Subcutaneous abdominal adipose tissue (tissue), 5 donors: ENCODE measurements at regions not wholly inside any gene's neighbourhood (a gene's known extent, or its start where the extent isn't known, plus 50 kb on each side); places are given as distances from the start of the nearest gene placed in this dataset.

Experiments used
- H3K27ac ChIP-seq: one replicate; pipeline ENCODE4 v1.7.0; 2013; ENCODE audit warnings: low read depth, mild to moderate bottlenecking, inconsistent platforms, low read length, moderate library complexity
- H3K27me3 ChIP-seq, 5 donors: one replicate each; pipeline ENCODE4 v1.7.0; 2013; ENCODE audit warnings: low read length in 5 of 5, inconsistent platforms in 1 of 5; ENCODE audit not compliant: control insufficient read depth in 5 of 5, insufficient read depth in 4 of 5
- H3K36me3 ChIP-seq, 5 donors: one replicate each; pipeline ENCODE4 v1.7.0; 2013; ENCODE audit warnings: low read length in 5 of 5; ENCODE audit not compliant: control insufficient read depth in 5 of 5, insufficient read depth in 5 of 5
- H3K4me1 ChIP-seq, 5 donors: one replicate each; pipeline ENCODE4 v1.7.0; 2013; ENCODE audit warnings: low read length in 5 of 5, mild to moderate bottlenecking in 3 of 5, moderate library complexity in 1 of 5; ENCODE audit not compliant: control insufficient read depth in 5 of 5, insufficient read depth in 5 of 5
- H3K4me3 ChIP-seq, 5 donors: one replicate each; pipeline ENCODE4 v1.7.0; 2013; ENCODE audit warnings: low read length in 5 of 5, low read depth in 1 of 5
- H3K9ac ChIP-seq, 5 donors: one replicate each; pipeline ENCODE4 v1.7.0; 2013; ENCODE audit warnings: low read length in 5 of 5, mild to moderate bottlenecking in 4 of 5, moderate library complexity in 3 of 5
- H3K9me3 ChIP-seq, 5 donors: one replicate each; pipeline ENCODE4 v1.7.0; 2013; ENCODE audit warnings: low read length in 5 of 5; ENCODE audit not compliant: control insufficient read depth in 5 of 5
- donor health status: healthy.
- donor health status: healthy.
- donor health status: healthy.
- donor health status: healthy.
- donor health status: healthy.

- Histone ChIP-seq H3K4me3 (no peak overlapping the region), H3K36me3 (no peaks in the 10 kb centered on the region), H3K27me3 (no peaks in the 10 kb centered on the region), H3K9ac (no peak overlapping the region), H3K27ac (no peak overlapping the region), H3K4me1 (peaks cover 0 to 22% (median 4%) of the 10 kb centered on the region in 5 donors), H3K9me3 (no peaks in the 10 kb centered on the region)
Observed at GRCh38 chr2:212904646-212905045, 246.8 kb downstream of the IKZF2 start.

- Histone ChIP-seq H3K4me3 (no peak overlapping the region), H3K4me1 (peaks cover 0 to 19% (median 4%) of the 10 kb centered on the region in 5 donors), H3K9ac (no peak overlapping the region), H3K36me3 (no peaks in the 10 kb centered on the region), H3K27ac (no peak overlapping the region), H3K9me3 (no peaks in the 10 kb centered on the region), H3K27me3 (no peaks in the 10 kb centered on the region)
Observed at GRCh38 chr2:212903413-212903812, 248.0 kb downstream of the IKZF2 start.

GRCh38 chr2:212902421-212902820, 249.0 kb downstream of the IKZF2 start:
- H3K9me3 ChIP-seq, result no peaks in the 10 kb centered on the region
- H3K27ac ChIP-seq, result no peak overlapping the region
- no peak overlapping the region for H3K4me3 ChIP-seq
- no peaks in the 10 kb centered on the region for H3K27me3 ChIP-seq
- no peak overlapping the region for H3K9ac ChIP-seq
- peaks cover 0 to 13% (median 4%) of the 10 kb centered on the region in 5 donors for H3K4me1 ChIP-seq
- no peaks in the 10 kb centered on the region for H3K36me3 ChIP-seq

- H3K27me3 ChIP-seq, result no peaks in the 10 kb centered on the region
- no peaks in the 10 kb centered on the region for H3K36me3 ChIP-seq
- H3K9me3 ChIP-seq, result no peaks in the 10 kb centered on the region
- H3K27ac ChIP-seq, result no peak overlapping the region
- H3K4me1 ChIP-seq, result peaks cover 0 to 11% (median 4%) of the 10 kb centered on the region in 5 donors
- H3K4me3 ChIP-seq, result no peak overlapping the region
- no peak overlapping the region for H3K9ac ChIP-seq
Observed at GRCh38 chr2:212901604-212902275, 249.7 kb downstream of the IKZF2 start.

GRCh38 chr2:212900715-212901114, 250.7 kb downstream of the IKZF2 start:
- Histone ChIP-seq H3K27ac (no peak overlapping the region), H3K4me1 (peaks cover 0 to 11% (median 3%) of the 10 kb centered on the region in 5 donors), H3K9ac (no peak overlapping the region), H3K27me3 (no peaks in the 10 kb centered on the region), H3K36me3 (no peaks in the 10 kb centered on the region), H3K9me3 (no peaks in the 10 kb centered on the region), H3K4me3 (no peak overlapping the region)

- H3K27ac ChIP-seq, result no peak overlapping the region
- no peak overlapping the region for H3K9ac ChIP-seq
- no peaks in the 10 kb centered on the region for H3K36me3 ChIP-seq
- no peaks in the 10 kb centered on the region for H3K9me3 ChIP-seq
- H3K4me3 ChIP-seq, result no peak overlapping the region
- H3K27me3 ChIP-seq, result no peaks in the 10 kb centered on the region
- H3K4me1 ChIP-seq, result peaks cover 0 to 11% (median 0%) of the 10 kb centered on the region in 5 donors
Observed at GRCh38 chr2:212898011-212898410, 253.4 kb downstream of the IKZF2 start.

- no peak overlapping the region for H3K9ac ChIP-seq
- no peaks in the 10 kb centered on the region for H3K36me3 ChIP-seq
- no peak overlapping the region for H3K27ac ChIP-seq
- no peaks in the 10 kb centered on the region for H3K9me3 ChIP-seq
- H3K4me3 ChIP-seq, result no peak overlapping the region
- H3K4me1 ChIP-seq, result peaks cover 0 to 11% (median 0%) of the 10 kb centered on the region in 5 donors
- no peaks in the 10 kb centered on the region for H3K27me3 ChIP-seq
Observed at GRCh38 chr2:212897296-212897695, 254.1 kb downstream of the IKZF2 start.

GRCh38 chr2:212894026-212894425, 257.4 kb downstream of the IKZF2 start:
- Histone ChIP-seq H3K4me1 (peaks cover 0 to 8% (median 3%) of the 10 kb centered on the region in 5 donors), H3K9me3 (no peaks in the 10 kb centered on the region), H3K27ac (no peak overlapping the region), H3K36me3 (no peaks in the 10 kb centered on the region), H3K4me3 (no peak overlapping the region), H3K9ac (no peak overlapping the region), H3K27me3 (no peaks in the 10 kb centered on the region)

- Histone ChIP-seq H3K4me1 (peaks cover 0 to 8% (median 3%) of the 10 kb centered on the region in 5 donors), H3K9ac (no peak overlapping the region), H3K4me3 (no peak overlapping the region), H3K27ac (no peak overlapping the region), H3K36me3 (no peaks in the 10 kb centered on the region), H3K9me3 (no peaks in the 10 kb centered on the region), H3K27me3 (no peaks in the 10 kb centered on the region)
Observed at GRCh38 chr2:212893216-212893615, 258.2 kb downstream of the IKZF2 start.

- H3K9me3 ChIP-seq, result no peaks in the 10 kb centered on the region
- H3K9ac ChIP-seq, result no peak overlapping the region
- peaks cover 0 to 8% (median 3%) of the 10 kb centered on the region in 5 donors for H3K4me1 ChIP-seq
- no peak overlapping the region for H3K4me3 ChIP-seq
- no peaks in the 10 kb centered on the region for H3K36me3 ChIP-seq
- H3K27me3 ChIP-seq, result no peaks in the 10 kb centered on the region
- H3K27ac ChIP-seq, result no peak overlapping the region
Observed at GRCh38 chr2:212892193-212892592, 259.2 kb downstream of the IKZF2 start.
